NCI-H1436 (cell line): ENCODE measurements at regions not wholly inside any gene's neighbourhood (a gene's known extent, or its start where the extent isn't known, plus 50 kb on each side); places are given as distances from the start of the nearest gene placed in this dataset.

Experiments
- DNase-seq: peaks from one replicate; lab custom pipeline; 2025; lab: John Stamatoyannopoulos, UW

GRCh38 chr5:74342948-74343682 lies 297.4 kb downstream of the ENC1 start:
- DNase-seq: no peak

- no peak for DNase-seq
Observed at GRCh38 chr5:74342182-74342581, 298.3 kb downstream of the ENC1 start.

GRCh38 chr5:74341221-74341620 lies 299.3 kb downstream of the ENC1 start:
- DNase-seq: no peak

GRCh38 chr5:74340476-74340875 lies 300.1 kb downstream of the ENC1 start:
- no peak for DNase-seq

GRCh38 chr5:74337984-74338310 lies 302.6 kb downstream of the ENC1 start:
- no peak for DNase-seq

GRCh38 chr5:74337254-74337983 lies 303.1 kb downstream of the ENC1 start:
- DNase-seq: no peak

GRCh38 chr5:74336297-74336696 lies 304.2 kb downstream of the ENC1 start:
- no peak for DNase-seq

- DNase-seq: no peak
Observed at GRCh38 chr5:74334762-74335384, 305.7 kb downstream of the ENC1 start.

GRCh38 chr5:74334062-74334761 lies 306.3 kb downstream of the ENC1 start:
- no peak for DNase-seq

- DNase-seq: no peak
Observed at GRCh38 chr5:74333430-74333829, 307.1 kb downstream of the ENC1 start.

- DNase-seq: no peak
Observed at GRCh38 chr5:74332682-74333081, 307.8 kb downstream of the ENC1 start.

- no peak for DNase-seq
Observed at GRCh38 chr5:74332006-74332405, 308.5 kb downstream of the ENC1 start.

GRCh38 chr5:74328221-74328630 lies 312.3 kb downstream of the ENC1 start:
- no peak for DNase-seq

GRCh38 chr5:74327339-74327685 lies 313.2 kb downstream of the ENC1 start:
- DNase-seq: no peak

GRCh38 chr5:74326571-74327338 lies 313.8 kb downstream of the ENC1 start:
- DNase-seq: no peak

GRCh38 chr5:74325866-74326265 lies 314.7 kb downstream of the ENC1 start:
- DNase-seq: no peak

- no peak for DNase-seq
Observed at GRCh38 chr5:74324556-74324955, 316.0 kb downstream of the ENC1 start.

GRCh38 chr5:74322944-74323343 lies 317.6 kb downstream of the ENC1 start:
- no peak for DNase-seq

- DNase-seq: no peak
Observed at GRCh38 chr5:74322191-74322590, 318.3 kb downstream of the ENC1 start.

GRCh38 chr5:74321326-74321725 lies 319.2 kb downstream of the ENC1 start:
- no peak for DNase-seq

- no peak for DNase-seq
Observed at GRCh38 chr5:74320526-74320925, 320.0 kb downstream of the ENC1 start.

- DNase-seq: no peak
Observed at GRCh38 chr5:74319076-74319475, 321.5 kb downstream of the ENC1 start.
